ENCODE measurements at regions not wholly inside any gene's neighbourhood (a gene's known extent, or its start where the extent isn't known, plus 50 kb on each side); places are given as distances from the start of the nearest gene placed in this dataset.
A peak's percentile ranks its signal among the peaks of the same experiment; 100 is the strongest.
"Not testable (repeated sequence)": the region's sequence is repeated elsewhere in the genome, so short reads cannot be mapped to it uniquely, and the experiment has no call there.

- no peak for DNase-seq
Measured at GRCh38 chr5:19169426-19169825, 818.6 kb downstream of the CDH18 start.

GRCh38 chr5:19172926-19173470 is 815.0 kb downstream of the CDH18 start:
- no peak for DNase-seq

- DNase-seq, result no peak
Measured at GRCh38 chr5:19175776-19176570, 812.0 kb downstream of the CDH18 start.

GRCh38 chr5:19179571-19179970 is 808.4 kb downstream of the CDH18 start:
- DNase-seq, result no peak

- DNase-seq, result no peak
Measured at GRCh38 chr5:19189176-19189575, 798.8 kb downstream of the CDH18 start.

GRCh38 chr5:19193631-19194030 is 794.4 kb downstream of the CDH18 start:
- no peak for DNase-seq

GRCh38 chr5:19196631-19197030 is 791.4 kb downstream of the CDH18 start:
- DNase-seq, result no peak

- DNase-seq, result no peak
Measured at GRCh38 chr5:19200251-19200650, 787.7 kb downstream of the CDH18 start.

- no peak for DNase-seq
Measured at GRCh38 chr5:19208397-19208796, 779.6 kb downstream of the CDH18 start.

- no peak for DNase-seq
Measured at GRCh38 chr5:19210886-19211285, 777.1 kb downstream of the CDH18 start.

- no peak for DNase-seq
Measured at GRCh38 chr5:19229179-19229835, 758.7 kb downstream of the CDH18 start.

GRCh38 chr5:19233573-19233972 is 754.4 kb downstream of the CDH18 start:
- DNase-seq, result no peak

- DNase-seq, result no peak
Measured at GRCh38 chr5:19235101-19235584, 752.9 kb downstream of the CDH18 start.

- no peak for DNase-seq
Measured at GRCh38 chr5:19240170-19240569, 747.8 kb downstream of the CDH18 start.

GRCh38 chr5:19241690-19242089 is 746.3 kb downstream of the CDH18 start:
- DNase-seq, result no peak

GRCh38 chr5:19246191-19246590 is 741.8 kb downstream of the CDH18 start:
- DNase-seq, result not testable (repeated sequence)

GRCh38 chr5:19247302-19247701 is 740.7 kb downstream of the CDH18 start:
- no peak for DNase-seq

- no peak for DNase-seq
Measured at GRCh38 chr5:19256036-19256435, 732.0 kb downstream of the CDH18 start.

GRCh38 chr5:19258686-19259085 is 729.3 kb downstream of the CDH18 start:
- DNase-seq, result no peak

- DNase-seq, result no peak
Measured at GRCh38 chr5:19261879-19262278, 726.1 kb downstream of the CDH18 start.

GRCh38 chr5:19264821-19265220 is 723.2 kb downstream of the CDH18 start:
- DNase-seq, result no peak

GRCh38 chr5:19266791-19267190 is 721.2 kb downstream of the CDH18 start:
- no peak for DNase-seq

- DNase-seq, result peak; percentile 2
Measured at GRCh38 chr5:19270153-19270552, 717.8 kb downstream of the CDH18 start.

GRCh38 chr5:19274578-19274977 is 713.4 kb downstream of the CDH18 start:
- no peak for DNase-seq
